GM18517 (cell line): ENCODE measurements at regions not wholly inside any gene's neighbourhood (a gene's known extent, or its start where the extent isn't known, plus 50 kb on each side); places are given as distances from the start of the nearest gene placed in this dataset.
"Not testable (repeated sequence)": the region's sequence is repeated elsewhere in the genome, so short reads cannot be mapped to it uniquely, and the experiment has no call there.

Experiments used
- ATAC-seq: cut with Tn5 transposase; IDR thresholded peaks from one replicate; pipeline ENCODE4 v1.9.1; 2021; ENCODE audit warnings: mild to moderate bottlenecking, moderate library complexity; ENCODE audit not compliant: unreplicated experiment

- ATAC-seq, result no peak
Observed at GRCh38 chr1:221868593-221869303, 126.9 kb upstream of the DUSP10 start.

GRCh38 chr1:221867003-221867402 lies 125.1 kb upstream of the DUSP10 start:
- no peak for ATAC-seq

GRCh38 chr1:221865808-221866207 lies 123.9 kb upstream of the DUSP10 start:
- ATAC-seq, result no peak

DNA sequence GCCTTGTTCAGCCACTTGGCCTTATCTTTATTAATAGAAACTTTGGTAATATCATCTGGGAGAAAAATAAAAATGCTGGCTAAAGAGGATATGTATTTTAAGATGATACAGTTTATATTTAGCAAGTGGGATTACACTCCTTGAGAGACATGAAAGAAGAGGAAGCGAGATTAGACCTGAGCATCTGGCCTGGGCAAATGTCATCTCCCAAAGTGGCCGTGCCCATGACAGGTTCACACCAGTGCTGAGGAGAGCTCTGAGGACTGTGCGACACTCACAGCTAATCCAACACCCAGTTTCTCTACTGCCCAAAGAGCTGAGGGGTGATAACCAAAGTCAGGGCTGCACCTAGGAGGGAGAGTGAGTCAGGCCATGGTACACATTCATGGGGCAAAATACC lies 121.7 kb upstream of the DUSP10 start:
- no peak for ATAC-seq

DNA sequence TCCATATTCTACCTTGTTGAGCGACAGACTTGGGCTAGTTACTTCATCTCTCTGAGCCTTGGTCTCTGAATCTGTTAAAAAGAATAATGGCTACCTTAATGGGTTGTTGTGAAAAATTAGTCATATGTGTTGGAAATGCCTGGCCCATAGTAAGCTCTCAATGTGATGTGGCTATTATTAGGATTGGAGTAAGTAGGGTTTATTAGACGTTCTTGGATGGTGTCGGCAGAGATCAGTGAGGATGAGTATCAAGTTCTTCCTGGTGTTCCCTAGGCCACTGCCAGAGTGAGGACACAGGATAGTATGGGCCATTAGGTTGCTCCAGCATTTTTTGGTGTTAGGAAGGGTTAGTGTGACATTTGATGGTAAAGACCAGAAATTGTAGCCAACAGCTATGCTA lies 121.1 kb upstream of the DUSP10 start:
- no peak for ATAC-seq

GRCh38 chr1:221858818-221859611 lies 117.1 kb upstream of the DUSP10 start:
- ATAC-seq, result no peak

GRCh38 chr1:221857094-221857444 lies 115.2 kb upstream of the DUSP10 start:
- not testable (repeated sequence) for ATAC-seq

- no peak for ATAC-seq
Observed at GRCh38 chr1:221856228-221857093, 114.6 kb upstream of the DUSP10 start.

- ATAC-seq, result no peak
Observed at GRCh38 chr1:221855156-221855555, 113.3 kb upstream of the DUSP10 start.

GRCh38 chr1:221851336-221851735 lies 109.4 kb upstream of the DUSP10 start:
- no peak for ATAC-seq

- ATAC-seq, result no peak
Observed at GRCh38 chr1:221850470-221851187, 108.7 kb upstream of the DUSP10 start.

- no peak for ATAC-seq
Observed at GRCh38 chr1:221849897-221850296, 108.0 kb upstream of the DUSP10 start.

DNA sequence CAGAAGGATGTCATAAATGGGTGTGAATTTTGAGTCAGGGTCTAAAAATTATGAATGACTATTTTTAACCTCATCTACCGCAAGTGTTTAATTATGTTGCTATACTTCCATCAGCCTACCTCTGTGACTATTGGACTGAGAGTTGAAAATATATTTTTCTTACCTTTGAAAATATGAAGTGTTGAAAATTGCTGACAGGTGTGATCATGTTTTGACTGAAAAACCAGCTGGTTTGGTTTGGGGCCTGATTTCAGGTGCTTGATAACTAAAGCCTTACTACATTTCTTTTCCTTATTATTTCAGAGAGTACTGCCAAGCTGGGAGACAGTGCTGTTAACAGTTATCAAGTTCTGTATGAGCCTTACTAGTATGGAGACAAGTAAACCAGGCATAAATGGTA lies 107.2 kb upstream of the DUSP10 start:
- ATAC-seq, result no peak

- ATAC-seq, result no peak
Observed at GRCh38 chr1:221847676-221848075, 105.8 kb upstream of the DUSP10 start.

GRCh38 chr1:221845650-221846371 lies 103.9 kb upstream of the DUSP10 start:
- ATAC-seq, result no peak

- no peak for ATAC-seq
Observed at GRCh38 chr1:221841983-221842335, 100.1 kb upstream of the DUSP10 start.

- no peak for ATAC-seq
Observed at GRCh38 chr1:221841251-221841982, 99.5 kb upstream of the DUSP10 start.

- ATAC-seq, result peak; percentile 35
Observed at GRCh38 chr1:221840511-221841243, 98.8 kb upstream of the DUSP10 start.
